Fibroblast of lung (primary cell): ENCODE measurements at regions not wholly inside any gene's neighbourhood (a gene's known extent, or its start where the extent isn't known, plus 50 kb on each side); places are given as distances from the start of the nearest gene placed in this dataset.

ENCODE experiments used
- EZH2 ChIP-seq: IDR thresholded peaks from 2 replicates; pipeline ENCODE4 v1.5.1; 2012; ENCODE audit warnings: low read length, control low read depth, mild to moderate bottlenecking; ENCODE audit errors: missing control alignments
- TF ChIP-seq, protein P1 (sequence below), 2 donors: IDR thresholded peaks in 1 of 2; conservative IDR thresholded peaks in 1 of 2; 1 replicate in 1 of 2; 2 replicates in 1 of 2; pipeline ENCODE4 v1.5.1; 2011 to 2012; ENCODE audit warnings: low read length in 2 of 2, control low read depth in 1 of 2, inconsistent platforms in 1 of 2, low read depth in 1 of 2, mild to moderate bottlenecking in 1 of 2

DNA sequence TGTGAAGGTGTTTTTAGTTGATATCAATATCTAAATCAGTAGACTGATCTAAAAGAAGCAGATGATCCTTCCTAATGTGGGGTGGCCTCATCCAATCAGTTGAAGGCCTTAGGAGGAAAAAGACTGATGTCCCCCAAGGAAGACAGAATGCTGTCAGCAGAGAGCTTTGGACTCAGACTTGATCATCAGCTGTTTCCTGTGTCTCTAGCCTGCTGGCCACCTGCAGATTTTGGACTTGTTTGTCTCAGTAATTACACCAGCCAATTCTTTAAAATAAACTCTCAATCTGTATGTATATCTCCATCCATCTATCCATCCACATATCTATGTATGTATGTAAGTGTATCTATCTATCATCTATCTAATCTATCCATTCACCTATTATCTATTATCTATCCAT is 301.3 kb downstream of the LPIN1 start:
- TF ChIP-seq, protein P1, sequence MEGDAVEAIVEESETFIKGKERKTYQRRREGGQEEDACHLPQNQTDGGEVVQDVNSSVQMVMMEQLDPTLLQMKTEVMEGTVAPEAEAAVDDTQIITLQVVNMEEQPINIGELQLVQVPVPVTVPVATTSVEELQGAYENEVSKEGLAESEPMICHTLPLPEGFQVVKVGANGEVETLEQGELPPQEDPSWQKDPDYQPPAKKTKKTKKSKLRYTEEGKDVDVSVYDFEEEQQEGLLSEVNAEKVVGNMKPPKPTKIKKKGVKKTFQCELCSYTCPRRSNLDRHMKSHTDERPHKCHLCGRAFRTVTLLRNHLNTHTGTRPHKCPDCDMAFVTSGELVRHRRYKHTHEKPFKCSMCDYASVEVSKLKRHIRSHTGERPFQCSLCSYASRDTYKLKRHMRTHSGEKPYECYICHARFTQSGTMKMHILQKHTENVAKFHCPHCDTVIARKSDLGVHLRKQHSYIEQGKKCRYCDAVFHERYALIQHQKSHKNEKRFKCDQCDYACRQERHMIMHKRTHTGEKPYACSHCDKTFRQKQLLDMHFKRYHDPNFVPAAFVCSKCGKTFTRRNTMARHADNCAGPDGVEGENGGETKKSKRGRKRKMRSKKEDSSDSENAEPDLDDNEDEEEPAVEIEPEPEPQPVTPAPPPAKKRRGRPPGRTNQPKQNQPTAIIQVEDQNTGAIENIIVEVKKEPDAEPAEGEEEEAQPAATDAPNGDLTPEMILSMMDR (conservative IDR thresholded peaks at IDR 0.05 in 1 of 2, IDR thresholded peaks at IDR 0.05 in 1 of 2; ENCODE audit: low read depth in 1 of 2, low read length in 2 of 2) = no peak
- no peak for TF ChIP-seq EZH2
